ENCODE measurements at regions not wholly inside any gene's neighbourhood (a gene's known extent, or its start where the extent isn't known, plus 50 kb on each side); places are given as distances from the start of the nearest gene placed in this dataset.

DNA sequence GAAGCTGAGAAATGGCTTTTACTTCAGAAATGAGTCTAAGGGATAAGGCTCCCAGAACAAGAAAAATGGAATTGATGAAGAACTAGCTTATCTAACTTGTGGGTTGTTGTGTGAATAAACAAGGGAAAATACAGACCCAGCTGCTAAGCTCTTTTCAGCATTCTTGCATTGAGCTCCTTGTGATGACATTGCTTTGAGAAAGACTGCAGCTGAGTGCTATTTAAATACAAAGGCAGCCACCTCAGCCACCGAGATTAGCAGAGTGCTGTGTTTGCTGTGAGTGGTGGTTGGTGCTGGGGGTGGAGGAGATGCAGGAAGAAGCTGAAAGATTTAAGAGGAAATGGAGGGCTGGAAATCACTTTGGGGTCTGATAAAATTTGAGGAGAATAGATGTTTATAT, 396.0 kb upstream of the PRICKLE1 start:
- no peak overlapping the region for H3K4me3 ChIP-seq (ENCODE audit: low read length)
- DNase-seq (ENCODE audit: low read depth) = no peak
- TF ChIP-seq, protein P1, sequence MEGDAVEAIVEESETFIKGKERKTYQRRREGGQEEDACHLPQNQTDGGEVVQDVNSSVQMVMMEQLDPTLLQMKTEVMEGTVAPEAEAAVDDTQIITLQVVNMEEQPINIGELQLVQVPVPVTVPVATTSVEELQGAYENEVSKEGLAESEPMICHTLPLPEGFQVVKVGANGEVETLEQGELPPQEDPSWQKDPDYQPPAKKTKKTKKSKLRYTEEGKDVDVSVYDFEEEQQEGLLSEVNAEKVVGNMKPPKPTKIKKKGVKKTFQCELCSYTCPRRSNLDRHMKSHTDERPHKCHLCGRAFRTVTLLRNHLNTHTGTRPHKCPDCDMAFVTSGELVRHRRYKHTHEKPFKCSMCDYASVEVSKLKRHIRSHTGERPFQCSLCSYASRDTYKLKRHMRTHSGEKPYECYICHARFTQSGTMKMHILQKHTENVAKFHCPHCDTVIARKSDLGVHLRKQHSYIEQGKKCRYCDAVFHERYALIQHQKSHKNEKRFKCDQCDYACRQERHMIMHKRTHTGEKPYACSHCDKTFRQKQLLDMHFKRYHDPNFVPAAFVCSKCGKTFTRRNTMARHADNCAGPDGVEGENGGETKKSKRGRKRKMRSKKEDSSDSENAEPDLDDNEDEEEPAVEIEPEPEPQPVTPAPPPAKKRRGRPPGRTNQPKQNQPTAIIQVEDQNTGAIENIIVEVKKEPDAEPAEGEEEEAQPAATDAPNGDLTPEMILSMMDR (conservative IDR thresholded peaks at IDR 0.05; ENCODE audit: low read length) = no peak

DNA sequence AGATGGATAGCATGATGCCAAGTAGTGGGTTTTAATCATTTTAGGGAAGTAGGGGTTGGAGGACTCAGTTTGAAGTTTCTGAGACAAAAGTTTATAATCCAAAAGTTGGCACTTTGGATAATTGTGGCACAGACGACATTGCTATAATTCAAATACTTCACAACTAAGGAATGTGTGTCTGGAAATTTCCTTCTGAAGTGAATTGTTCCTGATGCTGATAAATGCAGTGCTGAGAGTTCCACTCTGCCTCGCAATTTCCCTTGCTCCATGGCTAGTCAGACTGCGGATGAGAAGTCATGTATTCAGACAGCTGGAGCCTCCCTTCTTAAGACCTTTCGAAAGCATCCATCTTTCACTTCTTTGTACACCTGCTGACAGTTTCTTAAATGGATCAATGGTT, 393.3 kb upstream of the PRICKLE1 start:
- H3K4me3 ChIP-seq (ENCODE audit: low read length) = no peak overlapping the region
- TF ChIP-seq, protein P1 (conservative IDR thresholded peaks at IDR 0.05; ENCODE audit: low read length) = no peak
- DNase-seq (ENCODE audit: low read depth) = no peak

DNA sequence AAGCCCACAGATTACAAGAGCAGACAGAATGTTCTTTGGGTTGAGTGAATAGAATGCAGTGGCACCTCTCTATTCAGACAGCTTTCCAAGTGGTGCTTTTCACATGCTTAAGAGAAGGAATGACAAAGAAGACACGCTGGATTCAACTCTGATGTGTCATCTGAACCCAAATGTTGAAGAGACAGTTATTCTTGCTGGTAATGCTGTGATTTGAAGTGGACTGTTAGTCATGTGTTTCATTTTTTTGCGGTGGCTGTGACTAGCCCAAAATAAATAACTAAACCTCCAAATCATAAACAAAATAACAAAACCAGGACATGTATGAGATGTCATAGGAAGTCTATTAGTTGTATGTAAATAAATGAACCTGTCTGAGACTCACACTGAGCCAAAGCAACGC, 391.8 kb upstream of the PRICKLE1 start:
- DNase-seq (ENCODE audit: low read depth) = peak; percentile 6
- TF ChIP-seq, protein P1 (conservative IDR thresholded peaks at IDR 0.05; ENCODE audit: low read length) = no peak
- no peak overlapping the region for H3K4me3 ChIP-seq (ENCODE audit: low read length)

DNA sequence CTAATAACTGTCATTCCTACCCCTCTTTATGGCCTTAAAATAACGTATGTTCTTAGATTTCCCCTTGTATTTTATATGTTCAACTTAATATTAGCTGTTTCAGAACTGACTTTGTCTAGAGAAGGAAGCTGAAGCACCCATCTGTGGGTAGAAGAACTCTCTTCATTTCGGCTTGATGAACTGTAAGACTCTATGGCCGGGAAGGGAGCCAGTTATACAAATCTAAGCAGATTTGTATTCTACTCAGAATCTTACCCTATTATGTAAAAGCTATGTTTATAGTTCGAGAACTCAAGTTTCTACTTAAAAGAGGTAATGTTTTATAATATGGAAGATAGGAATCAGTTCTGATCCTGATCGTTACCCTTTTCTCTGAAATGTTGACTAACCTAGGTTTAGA, 390.9 kb upstream of the PRICKLE1 start:
- TF ChIP-seq, protein P1 (conservative IDR thresholded peaks at IDR 0.05; ENCODE audit: low read length) = no peak
- no peak overlapping the region for H3K4me3 ChIP-seq (ENCODE audit: low read length)
- no peak for DNase-seq (ENCODE audit: low read depth)

DNA sequence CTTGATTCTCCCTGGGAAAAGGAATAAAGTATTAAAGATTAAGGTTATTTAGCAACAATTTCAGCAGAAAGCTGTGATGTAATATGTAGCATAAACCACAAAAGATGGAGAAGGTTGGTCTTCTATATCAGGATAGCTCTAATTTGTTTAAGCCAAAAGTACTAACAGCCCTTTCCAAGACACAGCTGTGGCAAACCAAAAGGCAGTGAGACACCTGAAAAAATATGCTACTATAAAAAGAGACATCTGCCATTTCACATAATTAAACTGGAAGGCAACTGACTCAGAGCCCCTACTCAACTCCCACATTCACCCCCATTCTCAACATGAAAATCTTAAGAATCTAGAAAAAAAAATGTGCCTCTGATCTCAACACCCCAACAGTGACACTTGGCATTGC, 390.2 kb upstream of the PRICKLE1 start:
- TF ChIP-seq, protein P1 (conservative IDR thresholded peaks at IDR 0.05; ENCODE audit: low read length) = no peak
- no peak for DNase-seq (ENCODE audit: low read depth)
- H3K4me3 ChIP-seq (ENCODE audit: low read length) = no peak overlapping the region

DNA sequence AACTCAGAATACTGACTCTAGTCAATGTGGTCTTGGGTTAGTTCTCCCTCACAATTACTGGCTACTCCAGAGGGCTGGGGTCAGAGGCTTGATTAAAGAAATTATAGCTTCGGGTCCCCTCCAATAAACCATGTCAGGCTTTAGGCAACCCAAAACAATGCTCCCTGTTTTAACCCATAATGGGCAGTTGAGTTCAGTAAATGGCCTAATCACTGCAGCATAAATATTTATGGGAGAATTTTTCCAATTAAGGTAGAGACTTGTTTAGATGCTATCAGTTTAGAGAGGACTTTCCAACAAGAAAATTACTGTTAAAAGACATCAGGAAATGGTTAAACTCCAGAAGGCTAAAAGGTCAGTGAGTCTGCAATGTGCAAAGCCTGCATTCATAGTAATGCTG, 389.2 kb upstream of the PRICKLE1 start:
- TF ChIP-seq, protein P1 (conservative IDR thresholded peaks at IDR 0.05; ENCODE audit: low read length) = no peak
- H3K4me3 ChIP-seq (ENCODE audit: low read length) = no peak overlapping the region
- no peak for DNase-seq (ENCODE audit: low read depth)

DNA sequence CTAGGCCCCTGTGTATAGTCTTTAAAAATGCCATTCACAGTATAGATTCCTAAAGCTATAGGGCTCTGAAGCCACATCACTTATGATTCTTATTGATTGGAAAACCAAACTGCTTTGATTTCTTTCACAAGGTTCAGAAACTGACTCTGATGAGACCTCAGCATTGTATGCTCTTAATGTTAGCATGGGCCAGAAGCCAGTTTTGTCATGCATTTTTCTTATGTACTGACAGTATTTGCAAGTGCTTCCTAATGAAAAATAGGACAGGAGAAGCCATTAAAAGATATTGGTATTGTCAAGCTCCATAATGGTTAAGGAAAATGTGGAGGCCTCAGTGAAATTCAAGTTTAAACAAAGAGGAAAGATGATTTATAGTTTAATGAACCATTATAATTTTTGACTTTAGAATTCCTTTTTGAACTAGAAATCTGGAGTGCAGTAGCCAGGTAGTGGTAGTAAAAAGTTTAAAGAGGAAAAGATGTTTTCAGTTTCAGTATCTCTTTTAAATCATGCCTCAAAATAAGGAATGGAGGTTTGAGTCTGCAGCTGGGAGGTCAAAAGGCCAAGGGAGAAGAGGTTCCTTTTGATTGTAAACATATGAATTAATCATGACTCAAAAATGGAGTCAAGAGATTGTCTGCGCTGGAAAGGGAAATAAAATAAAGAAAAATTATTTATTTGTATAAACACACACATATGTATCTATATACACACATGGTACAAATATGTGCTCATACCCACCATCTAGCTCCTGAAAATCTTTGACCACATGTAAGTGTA, 388.1 kb upstream of the PRICKLE1 start:
- no peak for DNase-seq (ENCODE audit: low read depth)
- TF ChIP-seq, protein P1 (conservative IDR thresholded peaks at IDR 0.05; ENCODE audit: low read length) = no peak
- no peak overlapping the region for H3K4me3 ChIP-seq (ENCODE audit: low read length)

Measured in AG10803 (cell line).